ENCODE measurements at regions not wholly inside any gene's neighbourhood (a gene's known extent, or its start where the extent isn't known, plus 50 kb on each side); places are given as distances from the start of the nearest gene placed in this dataset.

GRCh38 chr7:10855583-10855982 lies 118.1 kb upstream of the PHF14 start:
- no peaks in the 10 kb centered on the region for H3F3A ChIP-seq (ENCODE audit: insufficient read depth, low read length)
- H3K36me3 ChIP-seq (ENCODE audit: insufficient read depth, low read length): no peaks in the 10 kb centered on the region
- H3K79me2 ChIP-seq (ENCODE audit: insufficient read depth, low read length): no peaks in the 10 kb centered on the region
- no peak overlapping the region for H3K4me3 ChIP-seq (ENCODE audit: low read depth, low read length, poor library complexity, severe bottlenecking)
- H3K4me2 ChIP-seq (ENCODE audit: low read length): no peak overlapping the region
- no peaks in the 10 kb centered on the region for H3K27me3 ChIP-seq (ENCODE audit: insufficient read depth, low read length)
- no peak overlapping the region for H3K9ac ChIP-seq (ENCODE audit: low read length)
- no peak overlapping the region for H3K27ac ChIP-seq (ENCODE audit: low read depth, low read length, poor library complexity, severe bottlenecking)
- no peaks in the 10 kb centered on the region for H3K9me3 ChIP-seq (ENCODE audit: low read length)
- H4K20me1 ChIP-seq (ENCODE audit: insufficient read depth, low read length): no peaks in the 10 kb centered on the region
- H2AFZ ChIP-seq (ENCODE audit: low read length): no peak overlapping the region
- TF ChIP-seq CTCF (IDR thresholded peaks at IDR 0.05; ENCODE audit: low read length) (no peak), EZH2 (IDR thresholded peaks at IDR 0.05; ENCODE audit: borderline replicate concordance, low read length) (no peak)
- H3K9me2 ChIP-seq (ENCODE audit: low read depth, low read length): no peaks in the 10 kb centered on the region
- H3K4me1 ChIP-seq (ENCODE audit: insufficient read depth, low read length, severe bottlenecking): no peaks in the 10 kb centered on the region

- Histone ChIP-seq H3K4me3 (ENCODE audit: low read depth, low read length, poor library complexity, severe bottlenecking) (no peak overlapping the region), H2AFZ (ENCODE audit: low read length) (no peak overlapping the region), H4K20me1 (ENCODE audit: insufficient read depth, low read length) (no peaks in the 10 kb centered on the region), H3K27ac (ENCODE audit: low read depth, low read length, poor library complexity, severe bottlenecking) (no peak overlapping the region), H3K36me3 (ENCODE audit: insufficient read depth, low read length) (no peaks in the 10 kb centered on the region), H3K79me2 (ENCODE audit: insufficient read depth, low read length) (no peaks in the 10 kb centered on the region), H3F3A (ENCODE audit: insufficient read depth, low read length) (no peaks in the 10 kb centered on the region), H3K4me2 (ENCODE audit: low read length) (no peak overlapping the region), H3K27me3 (ENCODE audit: insufficient read depth, low read length) (no peaks in the 10 kb centered on the region), H3K9ac (ENCODE audit: low read length) (no peak overlapping the region), H3K4me1 (ENCODE audit: insufficient read depth, low read length, severe bottlenecking) (no peaks in the 10 kb centered on the region), H3K9me2 (ENCODE audit: low read depth, low read length) (no peaks in the 10 kb centered on the region), H3K9me3 (ENCODE audit: low read length) (no peaks in the 10 kb centered on the region)
- TF ChIP-seq EZH2 (IDR thresholded peaks at IDR 0.05; ENCODE audit: borderline replicate concordance, low read length): no peak
- no peak for TF ChIP-seq CTCF (IDR thresholded peaks at IDR 0.05; ENCODE audit: low read length)
Measured at GRCh38 chr7:10860516-10860915, 113.2 kb upstream of the PHF14 start.

- no peaks in the 10 kb centered on the region for H4K20me1 ChIP-seq (ENCODE audit: insufficient read depth, low read length)
- no peak overlapping the region for H3K9ac ChIP-seq (ENCODE audit: low read length)
- TF ChIP-seq EZH2 (IDR thresholded peaks at IDR 0.05; ENCODE audit: borderline replicate concordance, low read length): no peak
- no peak for TF ChIP-seq CTCF (IDR thresholded peaks at IDR 0.05; ENCODE audit: low read length)
- H3K9me2 ChIP-seq (ENCODE audit: low read depth, low read length): no peaks in the 10 kb centered on the region
- H2AFZ ChIP-seq (ENCODE audit: low read length): no peak overlapping the region
- H3K36me3 ChIP-seq (ENCODE audit: insufficient read depth, low read length): no peaks in the 10 kb centered on the region
- no peak overlapping the region for H3K4me3 ChIP-seq (ENCODE audit: low read depth, low read length, poor library complexity, severe bottlenecking)
- H3K9me3 ChIP-seq (ENCODE audit: low read length): no peaks in the 10 kb centered on the region
- H3K27me3 ChIP-seq (ENCODE audit: insufficient read depth, low read length): no peaks in the 10 kb centered on the region
- no peaks in the 10 kb centered on the region for H3K4me1 ChIP-seq (ENCODE audit: insufficient read depth, low read length, severe bottlenecking)
- H3K4me2 ChIP-seq (ENCODE audit: low read length): no peak overlapping the region
- no peak overlapping the region for H3K27ac ChIP-seq (ENCODE audit: low read depth, low read length, poor library complexity, severe bottlenecking)
- no peaks in the 10 kb centered on the region for H3F3A ChIP-seq (ENCODE audit: insufficient read depth, low read length)
- no peaks in the 10 kb centered on the region for H3K79me2 ChIP-seq (ENCODE audit: insufficient read depth, low read length)
Measured at GRCh38 chr7:10863476-10863875, 110.2 kb upstream of the PHF14 start.

Data from OCI-LY1 (cell line).